Endothelial cell of umbilical vein (primary cell): ENCODE measurements at regions not wholly inside any gene's neighbourhood (a gene's known extent, or its start where the extent isn't known, plus 50 kb on each side); places are given as distances from the start of the nearest gene placed in this dataset.

Source experiments
- BruUV-seq: library from RNA; stranded (reverse); fragments of 400-500 nt; replicated peaks from 2 replicates; lab custom pipeline; 2021; lab: Mats Ljungman, UMichigan
- CTCF ChIA-PET: fragments of 300-600, 350-600 bp; sonication (Branson Sonifier 250); formaldehyde crosslinking; loops from one replicate; lab custom pipeline; 2021; ENCODE audit warnings: antibody characterized with exemption, inconsistent platforms; lab: Charles Lee
- POLR2A ChIA-PET: fragments of 300-600, 350-600 bp; sonication (Branson Sonifier 250); formaldehyde crosslinking; loops from one replicate; lab custom pipeline; 2021; ENCODE audit warnings: antibody characterized with exemption, inconsistent platforms; lab: Charles Lee
- DNase-seq: peaks from one replicate; pipeline ENCODE4 v3.0.0-alpha.2; 2011; ENCODE audit warnings: low read depth, low spot score
- FAIRE-seq: peaks from 2 replicates; lab custom pipeline; 2011; peaks lifted over from hg19 to GRCh38; lab: Jason Lieb, UNC
- H2AFZ ChIP-seq: 2 replicates; pipeline ENCODE4 v1.6.0; 2012; ENCODE audit warnings: low read depth, low read length, control low read depth, inconsistent platforms
- H3K27ac ChIP-seq: 2 replicates; pipeline ENCODE4 v1.5.1; 2011; ENCODE audit warnings: low read depth, mild to moderate bottlenecking, control low read depth, low read length, moderate library complexity; ENCODE audit not compliant: insufficient read depth
- H3K27me3 ChIP-seq, 2 experiments: 2 replicates each; pipeline versions ENCODE4 v1.6.0 to v1.6.1; 2011; ENCODE audit warnings: low read length in 2 of 2, mixed read lengths in 1 of 2; ENCODE audit not compliant: control insufficient read depth in 2 of 2, insufficient read depth in 2 of 2
- H3K36me3 ChIP-seq, 2 experiments: 2 replicates in 1 of 2; 3 replicates in 1 of 2; pipeline ENCODE4 v1.5.1; 2011; ENCODE audit warnings: low read length in 2 of 2, mild to moderate bottlenecking in 1 of 2, moderate library complexity in 1 of 2; ENCODE audit not compliant: control insufficient read depth in 2 of 2, insufficient read depth in 2 of 2; ENCODE audit errors: extremely low read depth in 1 of 2
- H3K4me1 ChIP-seq: 3 replicates; pipeline ENCODE4 v1.5.1; 2011; ENCODE audit warnings: mild to moderate bottlenecking, low read length; ENCODE audit not compliant: control insufficient read depth, insufficient read depth; ENCODE audit errors: extremely low read depth
- H3K4me2 ChIP-seq: 2 replicates; pipeline ENCODE4 v1.6.1; 2011; ENCODE audit warnings: low read length, control low read depth, mixed read lengths; ENCODE audit not compliant: insufficient read depth
- H3K4me3 ChIP-seq, 3 experiments: fragments of 200-600 bp in 1 of 3; sonication (generic), shearing (Covaris generic) in 1 of 3; replicated peaks in 1 of 3; 2 replicates each; pipeline ENCODE4 v1.5.1; 2011 to 2016; ENCODE audit warnings: control low read depth in 3 of 3, low read length in 3 of 3, mild to moderate bottlenecking in 2 of 3, inconsistent platforms in 1 of 3, low read depth in 1 of 3, moderate library complexity in 1 of 3; ENCODE audit not compliant: insufficient read depth in 1 of 3
- H3K79me2 ChIP-seq: 2 replicates; pipeline ENCODE4 v1.6.0; 2012; ENCODE audit warnings: low read length, inconsistent platforms; ENCODE audit not compliant: control insufficient read depth, insufficient read depth
- H3K9ac ChIP-seq: replicated peaks from 2 replicates; pipeline ENCODE3; 2011; ENCODE audit warnings: low read length, control low read depth; ENCODE audit not compliant: insufficient read depth; ENCODE audit errors: extremely low read depth
- H3K9me1 ChIP-seq: replicated peaks from 3 replicates; pipeline ENCODE4 v1.6.0; 2011; ENCODE audit warnings: mild to moderate bottlenecking, low read length; ENCODE audit not compliant: control insufficient read depth, insufficient read depth; ENCODE audit errors: extremely low read depth
- H3K9me3 ChIP-seq: replicated peaks from 2 replicates; pipeline ENCODE4 v1.5.1; 2012; ENCODE audit warnings: low read length, inconsistent platforms; ENCODE audit not compliant: control insufficient read depth, insufficient read depth
- H4K20me1 ChIP-seq: replicated peaks from 2 replicates; pipeline ENCODE3; 2011; ENCODE audit warnings: mild to moderate bottlenecking, low read length; ENCODE audit not compliant: control insufficient read depth, insufficient read depth; ENCODE audit errors: extremely low read depth
- CTCF ChIP-seq, 2 donors: IDR thresholded peaks; 1 replicate in 1 of 2; 2 replicates in 1 of 2; pipeline ENCODE4 v1.5.1; 2011; ENCODE audit warnings: low read length in 2 of 2, mild to moderate bottlenecking in 2 of 2, moderate library complexity in 2 of 2, control low read depth in 1 of 2, inconsistent platforms in 1 of 2, low read depth in 1 of 2; ENCODE audit not compliant: insufficient read depth in 1 of 2; ENCODE audit errors: extremely low read depth in 1 of 2
- EZH2 ChIP-seq: IDR thresholded peaks from 2 replicates; pipeline ENCODE4 v1.6.1; 2012; ENCODE audit warnings: borderline replicate concordance, low read depth, mild to moderate bottlenecking, moderate library complexity, low read length, inconsistent platforms; ENCODE audit not compliant: severe bottlenecking
- FOS ChIP-seq: IDR thresholded peaks from 2 replicates; pipeline ENCODE4 v1.6.1; 2011; ENCODE audit warnings: mild to moderate bottlenecking, low read length, moderate library complexity, borderline replicate concordance; ENCODE audit not compliant: insufficient read depth
- GATA2 ChIP-seq: IDR thresholded peaks from 2 replicates; pipeline ENCODE4 v1.7.0; 2011; ENCODE audit warnings: low read depth, mild to moderate bottlenecking, moderate library complexity, mixed read lengths, low read length; ENCODE audit not compliant: insufficient read length, insufficient read depth
- JUN ChIP-seq: IDR thresholded peaks from 2 replicates; pipeline ENCODE4 v1.6.1; 2011; ENCODE audit warnings: borderline replicate concordance, low read depth; ENCODE audit not compliant: insufficient read length, insufficient read depth
- MAX ChIP-seq: IDR thresholded peaks from 2 replicates; pipeline ENCODE4 v1.6.1; 2011; ENCODE audit not compliant: insufficient read depth, insufficient read length
- MYC ChIP-seq: IDR thresholded peaks from one replicate; pipeline ENCODE4 v1.6.1; 2011; ENCODE audit warnings: mild to moderate bottlenecking, low read depth, low read length
- POLR2A ChIP-seq: IDR thresholded peaks from 2 replicates; pipeline ENCODE4 v1.6.1; 2012; ENCODE audit warnings: low read depth, mild to moderate bottlenecking, control low read depth, low read length
- POLR2AphosphoS5 ChIP-seq: IDR thresholded peaks from 2 replicates; pipeline ENCODE4 v1.6.1; 2012; ENCODE audit warnings: low read depth, mild to moderate bottlenecking, control low read depth, low read length, moderate library complexity; ENCODE audit not compliant: insufficient read depth
- dilution Hi-C: fragments of 300-500 bp; cut with MboI; formaldehyde crosslinking; loops from one replicate; pipeline ENCODE4 v1.15.0; 2019; ENCODE audit warnings: low sequenced_read_pairs; ENCODE audit not compliant: extremely low pct_ligation_motif_present
- intact Hi-C: fragments of 100-400 bp; cut with micrococcal nuclease; formaldehyde crosslinking; loops from one replicate; pipeline ENCODE4 v1.10.0; 2022

GRCh38 chr12:25005376-25005775 is 56.5 kb upstream of the BCAT1 start:
- H3K4me3 ChIP-seq, result no peak overlapping the region
- H3K4me2 ChIP-seq, result no peak overlapping the region
- TF ChIP-seq CTCF (IDR thresholded peaks at IDR 0.05; ENCODE audit: extremely low read depth in 1 of 2, insufficient read depth in 1 of 2, low read depth in 1 of 2, low read length in 2 of 2), result no peak
- no peak for TF ChIP-seq MAX
- TF ChIP-seq POLR2A, result no peak
- no peak for TF ChIP-seq GATA2
- TF ChIP-seq EZH2, result no peak
- TF ChIP-seq JUN, result no peak
- TF ChIP-seq FOS, result no peak
- TF ChIP-seq POLR2AphosphoS5, result no peak
- TF ChIP-seq MYC, result no peak
- intact Hi-C loops (no loop called here), dilution Hi-C loops (no loop called here)
- CTCF ChIA-PET, result no interaction called here
- DNase-seq, result no peak
- H3K9me3 ChIP-seq, result no peaks in the 10 kb centered on the region
- no peaks in the 10 kb centered on the region for H3K4me1 ChIP-seq
- no TSS peak for BruUV-seq
- H3K36me3 ChIP-seq, result no peaks in the 10 kb centered on the region
- H4K20me1 ChIP-seq, result no peaks in the 10 kb centered on the region
- H3K27me3 ChIP-seq, result peaks cover 4 to 7% of the 10 kb centered on the region in 2 experiments
- H3K9ac ChIP-seq, result no peak overlapping the region
- no peaks in the 10 kb centered on the region for H3K9me1 ChIP-seq
- FAIRE-seq, result peak; percentile 12
- H3K79me2 ChIP-seq, result no peaks in the 10 kb centered on the region
- H3K27ac ChIP-seq, result no peak overlapping the region
- no peak overlapping the region for H2AFZ ChIP-seq
- POLR2A ChIA-PET, result no interaction called here
